Thyroid gland (tissue), 4 donors: ENCODE measurements at regions not wholly inside any gene's neighbourhood (a gene's known extent, or its start where the extent isn't known, plus 50 kb on each side); places are given as distances from the start of the nearest gene placed in this dataset.

ENCODE experiments used
- POLR2A ChIP-seq, 2 donors: fragments of 450-650 bp; IDR thresholded peaks; one replicate each; pipeline ENCODE4 v1.6.1; 2017; ENCODE audit warnings: antibody characterized with exemption in 2 of 2, mild to moderate bottlenecking in 2 of 2, moderate library complexity in 1 of 2
- TF ChIP-seq, protein P1 (sequence below), 6 experiments: fragments of 200-600 bp in 3 of 6; fragments of 450-650 bp in 3 of 6; sonication (generic) in 3 of 6; IDR thresholded peaks; one replicate each; pipeline ENCODE4 v1.5.1; 2016 to 2019; ENCODE audit warnings: antibody characterized with exemption in 6 of 6, mild to moderate bottlenecking in 2 of 6, inconsistent platforms in 1 of 6, moderate library complexity in 1 of 6

DNA sequence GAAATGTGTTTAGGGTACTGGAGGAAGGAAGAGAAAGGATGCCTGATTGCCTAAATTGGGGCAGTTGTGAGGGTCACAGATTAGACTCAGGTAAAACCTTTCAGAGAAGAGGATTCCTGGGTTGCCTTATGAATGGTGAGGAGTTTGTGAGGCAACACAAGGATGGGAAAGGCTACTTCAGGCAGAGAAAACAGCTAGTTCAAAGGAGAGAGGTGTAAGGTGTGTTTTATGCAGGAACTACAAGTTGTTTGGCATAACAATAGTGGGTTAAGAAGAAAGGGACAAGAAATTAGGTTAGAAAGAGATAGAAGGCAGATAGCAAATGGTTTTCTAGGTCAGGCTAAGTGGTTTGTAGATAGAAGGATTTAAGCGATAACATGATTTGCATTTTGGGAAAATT lies 75.1 kb upstream of the PGRMC2 start:
- TF ChIP-seq, protein P1, sequence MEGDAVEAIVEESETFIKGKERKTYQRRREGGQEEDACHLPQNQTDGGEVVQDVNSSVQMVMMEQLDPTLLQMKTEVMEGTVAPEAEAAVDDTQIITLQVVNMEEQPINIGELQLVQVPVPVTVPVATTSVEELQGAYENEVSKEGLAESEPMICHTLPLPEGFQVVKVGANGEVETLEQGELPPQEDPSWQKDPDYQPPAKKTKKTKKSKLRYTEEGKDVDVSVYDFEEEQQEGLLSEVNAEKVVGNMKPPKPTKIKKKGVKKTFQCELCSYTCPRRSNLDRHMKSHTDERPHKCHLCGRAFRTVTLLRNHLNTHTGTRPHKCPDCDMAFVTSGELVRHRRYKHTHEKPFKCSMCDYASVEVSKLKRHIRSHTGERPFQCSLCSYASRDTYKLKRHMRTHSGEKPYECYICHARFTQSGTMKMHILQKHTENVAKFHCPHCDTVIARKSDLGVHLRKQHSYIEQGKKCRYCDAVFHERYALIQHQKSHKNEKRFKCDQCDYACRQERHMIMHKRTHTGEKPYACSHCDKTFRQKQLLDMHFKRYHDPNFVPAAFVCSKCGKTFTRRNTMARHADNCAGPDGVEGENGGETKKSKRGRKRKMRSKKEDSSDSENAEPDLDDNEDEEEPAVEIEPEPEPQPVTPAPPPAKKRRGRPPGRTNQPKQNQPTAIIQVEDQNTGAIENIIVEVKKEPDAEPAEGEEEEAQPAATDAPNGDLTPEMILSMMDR (IDR thresholded peaks at IDR 0.05) = no peak
- no peak for TF ChIP-seq POLR2A (IDR thresholded peaks at IDR 0.05)
